HEK293 (cell line): ENCODE measurements at regions not wholly inside any gene's neighbourhood (a gene's known extent, or its start where the extent isn't known, plus 50 kb on each side); places are given as distances from the start of the nearest gene placed in this dataset.

Source experiments
- CTCF ChIA-PET: fragments of 350-600 bp; formaldehyde crosslinking; extraction: SDS; loops from one replicate; lab custom pipeline; 2021; ENCODE audit warnings: antibody characterized with exemption; lab: Yijun Ruan, JAX
- POLR2A ChIA-PET: fragments of 300-600 bp; formaldehyde crosslinking; extraction: SDS; loops from one replicate; lab custom pipeline; 2020; ENCODE audit warnings: antibody characterized with exemption, inconsistent platforms; lab: Yijun Ruan, JAX
- H3K27ac ChIP-seq: fragments of 200-500 bp; sonication (Bioruptor generic); 2 replicates; pipeline ENCODE4 v1.5.1; 2014; ENCODE audit warnings: low read depth, low read length, control low read depth, inconsistent platforms; ENCODE audit errors: extremely low read depth
- H3K36me3 ChIP-seq, 2 experiments: fragments of 200-500 bp in 1 of 2; sonication (Bioruptor generic) in 1 of 2; 1 replicate in 1 of 2; 2 replicates in 1 of 2; pipeline ENCODE4 v1.5.1; 2014 to 2017; ENCODE audit warnings: inconsistent platforms in 2 of 2, low read length in 2 of 2; ENCODE audit not compliant: control insufficient read depth in 2 of 2, insufficient read depth in 1 of 2
- H3K4me1 ChIP-seq: fragments of 200-500 bp; sonication (Bioruptor generic); 2 replicates; pipeline ENCODE4 v1.5.1; 2014; ENCODE audit warnings: mild to moderate bottlenecking, low read length, inconsistent platforms; ENCODE audit not compliant: control insufficient read depth, insufficient read depth
- H3K4me3 ChIP-seq: 2 replicates; pipeline ENCODE4 v1.5.1; 2011; ENCODE audit warnings: low read depth, mild to moderate bottlenecking, control low read depth, low read length, moderate library complexity
- H3K9me3 ChIP-seq: fragments of 200-500 bp; sonication (Bioruptor generic); 2 replicates; pipeline ENCODE4 v1.5.1; 2014; ENCODE audit warnings: low read depth, low read length, inconsistent platforms; ENCODE audit not compliant: control insufficient read depth, insufficient read depth
- EGR2 ChIP-seq: fragments of 450-650 bp; formaldehyde crosslinking; IDR thresholded peaks from 2 replicates; pipeline ENCODE4 v1.5.1; 2016; ENCODE audit warnings: low read depth, missing biosample characterization, missing genetic modification characterization
- IKZF3 ChIP-seq: fragments of 450-650 bp; IDR thresholded peaks from 2 replicates; pipeline ENCODE4 v1.5.0; 2018; ENCODE audit warnings: missing biosample characterization, mild to moderate bottlenecking, missing genetic modification characterization, moderate library complexity
- KLF1 ChIP-seq: fragments of 450-650 bp; formaldehyde crosslinking; IDR thresholded peaks from 2 replicates; pipeline ENCODE4 v1.5.1; 2016; ENCODE audit warnings: missing biosample characterization, missing genetic modification characterization
- KLF7 ChIP-seq: fragments of 450-650 bp; formaldehyde crosslinking; IDR thresholded peaks from 2 replicates; pipeline ENCODE4 v1.5.1; 2016; ENCODE audit warnings: missing biosample characterization, missing genetic modification characterization, borderline replicate concordance
- PATZ1 ChIP-seq: fragments of 450-650 bp; formaldehyde crosslinking; IDR thresholded peaks from 2 replicates; pipeline ENCODE4 v1.5.1; 2016; ENCODE audit warnings: missing biosample characterization, missing genetic modification characterization
- PRDM10 ChIP-seq: fragments of 450-650 bp; formaldehyde crosslinking; IDR thresholded peaks from 2 replicates; pipeline ENCODE4 v1.5.1; 2016; ENCODE audit warnings: missing biosample characterization, missing genetic modification characterization
- REPIN1 ChIP-seq: fragments of 450-650 bp; formaldehyde crosslinking; IDR thresholded peaks from 2 replicates; pipeline ENCODE4 v1.5.1; 2017; ENCODE audit warnings: missing biosample characterization, missing genetic modification characterization, low read depth
- SCRT1 ChIP-seq: fragments of 450-650 bp; formaldehyde crosslinking; IDR thresholded peaks from 2 replicates; pipeline ENCODE4 v1.5.1; 2016; ENCODE audit warnings: missing biosample characterization, missing genetic modification characterization, borderline replicate concordance
- SP7 ChIP-seq: fragments of 450-650 bp; formaldehyde crosslinking; IDR thresholded peaks from 2 replicates; pipeline ENCODE4 v1.5.1; 2016; ENCODE audit warnings: missing biosample characterization, missing genetic modification characterization
- ZBTB11 ChIP-seq: fragments of 450-650 bp; formaldehyde crosslinking; conservative IDR thresholded peaks from 2 replicates; pipeline ENCODE4 v1.5.1; 2016; ENCODE audit warnings: low read depth, missing biosample characterization, missing genetic modification characterization
- ZBTB20 ChIP-seq: fragments of 450-650 bp; formaldehyde crosslinking; IDR thresholded peaks from 2 replicates; pipeline ENCODE4 v1.5.1; 2016; ENCODE audit warnings: missing biosample characterization, missing genetic modification characterization
- ZNF114 ChIP-seq: fragments of 450-650 bp; formaldehyde crosslinking; IDR thresholded peaks from 2 replicates; pipeline ENCODE4 v1.5.0; 2017; ENCODE audit warnings: missing biosample characterization, missing genetic modification characterization
- ZNF148 ChIP-seq: fragments of 450-650 bp; formaldehyde crosslinking; IDR thresholded peaks from 2 replicates; pipeline ENCODE4 v1.5.0; 2017; ENCODE audit warnings: missing biosample characterization, missing genetic modification characterization, borderline replicate concordance
- ZNF274 ChIP-seq, 2 experiments: fragments of 200-500 bp in 1 of 2; fragments of 450-650 bp in 1 of 2; sonication (Bioruptor generic) in 1 of 2; formaldehyde crosslinking in 1 of 2; IDR thresholded peaks; 2 replicates each; pipeline versions ENCODE4 v1.5.1 to v1.6.1; 2014 to 2016; ENCODE audit warnings: borderline replicate concordance in 1 of 2, inconsistent platforms in 1 of 2, low read length in 1 of 2, missing biosample characterization in 1 of 2, missing genetic modification characterization in 1 of 2
- ZNF362 ChIP-seq: fragments of 450-650 bp; formaldehyde crosslinking; IDR thresholded peaks from 2 replicates; pipeline ENCODE4 v1.5.1; 2016; ENCODE audit warnings: missing biosample characterization, missing genetic modification characterization
- ZNF416 ChIP-seq: fragments of 450-650 bp; formaldehyde crosslinking; IDR thresholded peaks from 2 replicates; pipeline ENCODE4 v1.5.1; 2016; ENCODE audit warnings: missing biosample characterization, missing genetic modification characterization
- ZNF624 ChIP-seq: fragments of 450-650 bp; formaldehyde crosslinking; IDR thresholded peaks from 2 replicates; pipeline ENCODE4 v1.5.1; 2017; ENCODE audit warnings: missing biosample characterization, missing genetic modification characterization
- ZNF677 ChIP-seq: fragments of 450-650 bp; IDR thresholded peaks from 2 replicates; pipeline ENCODE4 v1.5.0; 2018; ENCODE audit warnings: missing biosample characterization, mild to moderate bottlenecking, missing genetic modification characterization, moderate library complexity
- ZNF704 ChIP-seq: fragments of 450-650 bp; formaldehyde crosslinking; IDR thresholded peaks from 2 replicates; pipeline ENCODE4 v1.5.1; 2016; ENCODE audit warnings: missing biosample characterization, missing genetic modification characterization
- ZNF837 ChIP-seq: fragments of 450-650 bp; formaldehyde crosslinking; IDR thresholded peaks from 2 replicates; pipeline ENCODE4 v1.5.1; 2016; ENCODE audit warnings: missing biosample characterization, missing genetic modification characterization

GRCh38 chr7:145797507-145797906 is 319.1 kb upstream of the CNTNAP2 start:
- ChIA-PET CTCF (interaction anchor here (1.2 kb wide), 1 partner anchor 8 kb away, joined by 3 read pairs; no protein-coding TSS in a partner anchor), POLR2A (no interaction called here)
- H3K36me3 ChIP-seq = no peaks in the 10 kb centered on the region
- H3K9me3 ChIP-seq = no peaks in the 10 kb centered on the region
- no peak overlapping the region for H3K4me3 ChIP-seq
- H3K4me1 ChIP-seq = no peaks in the 10 kb centered on the region
- TF ChIP-seq IKZF3 (tag by site-specific recombination) = no peak
- no peak for TF ChIP-seq SP7 (tag by site-specific recombination)
- no peak for TF ChIP-seq SCRT1 (tag by site-specific recombination)
- TF ChIP-seq PRDM10 (tag by site-specific recombination) = no peak
- no peak for TF ChIP-seq ZNF704 (tag by site-specific recombination)
- TF ChIP-seq ZNF274 (IDR thresholded peaks at IDR 0.05; ENCODE audit: low read length) = no peak
- no peak for TF ChIP-seq ZNF274 (tag by site-specific recombination; IDR thresholded peaks at IDR 0.05; ENCODE audit: borderline replicate concordance)
- TF ChIP-seq REPIN1 (tag by site-specific recombination) = no peak
- no peak overlapping the region for H3K27ac ChIP-seq

GRCh38 chr7:145795132-145795531 is 321.5 kb upstream of the CNTNAP2 start:
- Histone ChIP-seq H3K27ac (no peak overlapping the region), H3K4me1 (no peaks in the 10 kb centered on the region), H3K4me3 (no peak overlapping the region), H3K9me3 (no peaks in the 10 kb centered on the region), H3K36me3 (no peaks in the 10 kb centered on the region)
- no peak for TF ChIP-seq ZNF624 (tag by site-specific recombination)
- no peak for TF ChIP-seq ZNF148 (tag by site-specific recombination)
- no peak for TF ChIP-seq KLF1 (tag by site-specific recombination)
- no peak for TF ChIP-seq ZNF114 (tag by site-specific recombination)
- no peak for TF ChIP-seq ZNF362 (tag by site-specific recombination)
- no peak for TF ChIP-seq EGR2 (tag by site-specific recombination)
- no peak for TF ChIP-seq PATZ1 (tag by site-specific recombination)
- no peak for TF ChIP-seq KLF7 (tag by site-specific recombination)
- TF ChIP-seq ZBTB20 (tag by site-specific recombination) = no peak
- TF ChIP-seq ZNF416 (tag by site-specific recombination) = no peak
- no peak for TF ChIP-seq ZBTB11 (tag by site-specific recombination)
- TF ChIP-seq REPIN1 (tag by site-specific recombination) = no peak
- TF ChIP-seq ZNF677 (tag by site-specific recombination) = no peak
- no peak for TF ChIP-seq ZNF837
- POLR2A ChIA-PET = no interaction called here
- CTCF ChIA-PET = no interaction called here
